Activated T-cell treated with anti-CD3 and anti-CD28 coated beads, Interleukin-2, amount 50 U/mL, for 72 hours (primary cell): ENCODE measurements at regions not wholly inside any gene's neighbourhood (a gene's known extent, or its start where the extent isn't known, plus 50 kb on each side); places are given as distances from the start of the nearest gene placed in this dataset.

Experiments used
- ATAC-seq, 2 donors: fragments of 150-1000 bp; cut with Tn5 transposase; replicated peaks in 1 of 2; 2 replicates each; pipeline ENCODE4 v1.10.0; 2021; ENCODE audit warnings: moderate library complexity in 2 of 2, mild to moderate bottlenecking in 1 of 2
- DNase-seq, 2 donors: peaks; one replicate each; pipeline ENCODE4 v3.0.0; 2021 to 2022; ENCODE audit warnings: mixed read lengths in 1 of 2
- H3K27ac Mint-ChIP-seq: one replicate; pipeline ENCODE4 v1.8.0; 2022; ENCODE audit warnings: mild to moderate bottlenecking, moderate library complexity, mixed read lengths
- H3K27me3 Mint-ChIP-seq: one replicate; pipeline ENCODE4 v1.8.0; 2022; ENCODE audit warnings: low read depth, mixed read lengths
- H3K36me3 Mint-ChIP-seq, 2 donors: one replicate each; pipeline ENCODE4 v1.8.0; 2022; ENCODE audit warnings: mixed read lengths in 2 of 2, mild to moderate bottlenecking in 1 of 2; ENCODE audit not compliant: insufficient read depth in 2 of 2
- H3K4me1 Mint-ChIP-seq: one replicate; pipeline ENCODE4 v1.8.0; 2022; ENCODE audit warnings: low read depth, mixed read lengths
- H3K4me3 Mint-ChIP-seq, 2 donors: one replicate each; pipeline ENCODE4 v1.8.0; 2022; ENCODE audit warnings: mild to moderate bottlenecking in 2 of 2, mixed read lengths in 2 of 2, moderate library complexity in 2 of 2
- H3K9me3 Mint-ChIP-seq, 2 donors: one replicate each; pipeline ENCODE4 v1.8.0; 2022; ENCODE audit warnings: mixed read lengths in 2 of 2

DNA sequence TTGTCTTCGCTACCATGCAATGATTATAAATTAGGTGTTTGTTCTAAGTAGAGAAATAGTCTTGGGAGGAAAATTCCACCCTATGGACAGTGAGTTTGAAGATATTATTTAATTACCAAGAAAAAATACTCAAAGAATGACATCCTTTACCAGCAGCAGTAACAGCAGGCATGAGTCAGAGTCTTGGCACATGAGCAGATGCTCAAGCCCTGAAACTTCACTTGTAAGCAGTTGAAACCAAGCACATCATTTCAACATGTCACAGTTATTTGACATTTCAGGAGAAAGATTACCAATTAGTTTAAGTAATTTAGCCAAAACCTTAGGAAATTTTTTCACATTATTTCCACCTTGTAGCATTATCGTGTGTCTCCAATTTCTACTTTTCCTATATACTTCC lies 99.2 kb downstream of the C12orf50 start:
- H3K27me3 Mint-ChIP-seq = no peaks in the 10 kb centered on the region
- no peaks in the 10 kb centered on the region for H3K4me1 Mint-ChIP-seq
- no peak overlapping the region for H3K4me3 Mint-ChIP-seq
- H3K27ac Mint-ChIP-seq = no peak overlapping the region
- H3K36me3 Mint-ChIP-seq = no peaks in the 10 kb centered on the region
- no peak for ATAC-seq
- H3K9me3 Mint-ChIP-seq = no peaks in the 10 kb centered on the region
- DNase-seq = no peak

DNA sequence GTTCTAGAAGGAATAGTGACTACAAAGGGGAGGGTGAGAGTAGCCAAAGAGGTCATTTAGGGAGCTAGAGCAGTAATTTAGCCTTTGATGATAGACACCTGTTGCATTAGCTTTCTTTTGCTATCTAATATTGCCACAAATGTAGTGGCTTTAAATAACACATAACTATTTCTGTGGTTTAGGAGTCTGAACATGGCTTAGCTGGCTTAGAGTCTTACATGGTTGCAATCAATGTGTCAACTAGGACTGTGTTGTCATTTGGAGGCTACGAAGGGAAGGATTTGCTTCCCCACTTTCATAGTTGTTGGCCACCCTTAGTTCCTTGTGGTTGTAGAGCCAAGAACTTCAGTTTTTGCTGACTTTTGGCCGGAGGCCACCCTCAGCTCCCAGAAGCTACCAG lies 99.9 kb downstream of the C12orf50 start:
- Mint-ChIP-seq H3K4me3 (no peak overlapping the region), H3K27ac (no peak overlapping the region), H3K9me3 (no peaks in the 10 kb centered on the region), H3K36me3 (no peaks in the 10 kb centered on the region), H3K4me1 (no peaks in the 10 kb centered on the region), H3K27me3 (no peaks in the 10 kb centered on the region)
- no peak for DNase-seq
- ATAC-seq = no peak

DNA sequence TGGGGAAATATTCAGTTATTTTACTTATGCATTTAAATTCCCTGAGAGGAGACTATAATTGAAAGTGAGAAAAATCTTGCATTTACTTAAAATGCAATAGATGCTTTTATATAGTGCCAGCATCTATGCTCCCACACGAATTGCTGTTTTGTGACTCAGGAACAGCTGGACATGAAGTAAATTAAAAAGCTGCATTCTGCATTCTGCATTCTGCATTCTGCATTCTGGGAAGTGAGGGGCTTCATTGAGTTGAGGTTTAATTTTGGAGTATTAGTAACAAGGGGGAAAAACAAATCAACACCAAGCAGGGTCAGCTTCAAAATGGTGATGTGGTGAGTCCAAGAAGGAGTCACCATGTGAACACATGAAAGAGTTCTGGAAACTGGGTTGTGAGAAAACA lies 101.2 kb downstream of the C12orf50 start:
- Mint-ChIP-seq H3K27me3 (no peaks in the 10 kb centered on the region), H3K4me1 (no peaks in the 10 kb centered on the region), H3K4me3 (no peak overlapping the region), H3K27ac (no peak overlapping the region), H3K36me3 (no peaks in the 10 kb centered on the region), H3K9me3 (no peaks in the 10 kb centered on the region)
- no peak for DNase-seq
- ATAC-seq = no peak

DNA sequence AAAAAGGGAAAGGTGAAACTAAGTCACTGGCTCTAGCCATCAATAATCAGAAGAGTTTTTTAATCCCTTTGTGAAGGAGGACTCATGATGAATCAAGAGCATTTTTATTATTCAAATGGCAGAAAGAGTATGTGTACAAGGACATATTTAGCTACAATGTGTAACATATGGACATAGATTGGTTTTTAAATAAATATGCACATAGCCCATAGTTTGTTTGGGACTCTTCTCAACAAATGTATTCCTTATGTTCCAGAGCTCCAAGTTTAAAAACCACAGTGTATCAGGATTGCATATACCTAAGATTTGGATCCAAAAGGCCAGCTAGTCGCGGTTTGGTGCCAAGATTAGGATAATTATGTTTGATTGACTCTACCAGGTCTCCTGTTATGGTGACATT lies 104.2 kb downstream of the C12orf50 start:
- H3K4me1 Mint-ChIP-seq = no peaks in the 10 kb centered on the region
- no peaks in the 10 kb centered on the region for H3K36me3 Mint-ChIP-seq
- no peaks in the 10 kb centered on the region for H3K27me3 Mint-ChIP-seq
- no peak for ATAC-seq
- H3K9me3 Mint-ChIP-seq = no peaks in the 10 kb centered on the region
- no peak overlapping the region for H3K27ac Mint-ChIP-seq
- no peak overlapping the region for H3K4me3 Mint-ChIP-seq
- DNase-seq = no peak

DNA sequence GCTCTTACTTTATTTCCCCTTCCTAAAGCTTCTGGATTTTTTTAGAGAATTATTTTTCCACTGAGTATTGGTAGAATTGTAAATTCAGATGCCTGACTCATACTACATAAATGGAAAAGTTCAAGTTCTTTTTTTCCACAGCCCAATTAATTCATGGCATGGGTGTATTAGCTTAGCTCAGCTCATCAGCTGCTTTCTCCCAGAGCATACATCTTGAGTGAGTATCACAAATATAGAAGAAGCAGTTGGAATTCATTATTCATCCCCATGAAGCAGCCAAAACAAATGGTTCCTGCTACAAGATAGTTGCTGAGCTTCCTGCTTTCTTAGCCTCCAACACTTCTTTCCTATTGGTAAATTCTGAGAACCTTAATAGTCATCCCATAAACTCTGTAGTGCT lies 105.1 kb downstream of the C12orf50 start:
- H3K27me3 Mint-ChIP-seq = no peaks in the 10 kb centered on the region

DNA sequence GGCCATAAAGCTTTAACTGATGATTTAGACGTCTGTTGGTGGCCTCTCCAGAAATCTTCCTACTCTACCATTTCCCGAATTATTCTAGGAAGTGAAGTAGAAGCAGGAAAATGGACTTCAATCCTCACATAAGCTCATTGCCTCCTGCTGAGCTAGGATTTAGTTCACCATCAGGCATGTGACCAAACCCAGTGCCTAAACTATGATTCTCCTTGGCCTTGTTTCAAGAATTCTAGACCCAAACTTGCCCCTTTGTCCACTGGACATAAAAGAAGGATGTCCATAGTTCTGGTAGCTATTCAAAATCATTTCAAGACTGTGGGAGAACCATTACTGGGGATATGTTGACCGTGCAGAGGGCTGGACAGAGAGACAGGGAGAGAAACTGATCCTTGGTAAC lies 105.8 kb downstream of the C12orf50 start:
- H3K27me3 Mint-ChIP-seq = no peaks in the 10 kb centered on the region
- no peaks in the 10 kb centered on the region for H3K36me3 Mint-ChIP-seq
- H3K4me1 Mint-ChIP-seq = no peaks in the 10 kb centered on the region
- no peak for DNase-seq
- ATAC-seq = no peak
- no peak overlapping the region for H3K27ac Mint-ChIP-seq
- H3K9me3 Mint-ChIP-seq = no peaks in the 10 kb centered on the region
- no peak overlapping the region for H3K4me3 Mint-ChIP-seq

More for the DNA sequence above, 105.1 kb downstream of the C12orf50 start:
- H3K9me3 Mint-ChIP-seq = no peaks in the 10 kb centered on the region
- no peaks in the 10 kb centered on the region for H3K4me1 Mint-ChIP-seq
- DNase-seq = no peak
- H3K36me3 Mint-ChIP-seq = no peaks in the 10 kb centered on the region
- no peak for ATAC-seq
- no peak overlapping the region for H3K4me3 Mint-ChIP-seq
- no peak overlapping the region for H3K27ac Mint-ChIP-seq

DNA sequence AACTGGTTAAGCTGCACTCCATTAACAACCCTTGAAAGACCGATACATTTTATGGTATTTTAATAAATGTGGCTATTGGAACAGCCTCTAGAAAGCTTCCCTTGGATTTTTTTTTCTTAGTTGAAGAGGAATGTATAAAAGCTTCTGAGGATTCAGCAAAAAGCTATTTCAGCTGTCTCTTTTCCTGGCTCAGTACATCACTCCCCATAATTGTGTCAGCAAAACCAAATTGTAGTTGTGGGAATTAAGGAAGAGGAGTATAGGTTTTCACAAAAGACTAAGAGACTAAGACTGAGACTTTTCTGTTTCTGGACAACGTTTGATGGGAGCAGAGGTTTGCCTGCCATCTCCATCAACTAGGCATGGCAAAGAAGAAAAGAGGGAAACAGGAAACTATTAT lies 106.5 kb downstream of the C12orf50 start:
- DNase-seq = no peak
- ATAC-seq = no peak
- Mint-ChIP-seq H3K4me3 (no peak overlapping the region), H3K9me3 (no peaks in the 10 kb centered on the region), H3K27ac (no peak overlapping the region), H3K27me3 (no peaks in the 10 kb centered on the region), H3K4me1 (no peaks in the 10 kb centered on the region), H3K36me3 (no peaks in the 10 kb centered on the region)

DNA sequence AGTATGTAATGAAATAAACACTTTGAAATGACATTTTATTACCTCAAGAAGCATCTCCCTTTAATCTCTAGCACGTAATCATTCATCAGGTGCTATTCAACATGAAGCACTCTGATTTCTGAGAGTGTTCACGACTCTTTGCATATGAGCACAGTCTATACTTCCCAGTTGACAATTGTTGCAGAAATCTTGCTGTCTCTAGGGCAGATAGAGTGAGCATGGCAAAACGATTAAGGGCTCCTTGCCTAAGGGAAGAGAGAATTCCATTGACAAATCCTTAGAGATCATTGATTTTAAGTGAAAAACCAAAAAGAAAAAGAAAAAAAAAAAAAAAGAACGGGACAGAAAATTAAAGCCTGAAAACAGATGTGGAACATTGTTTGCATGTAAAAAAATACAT lies 107.6 kb downstream of the C12orf50 start:
- no peak for DNase-seq
- ATAC-seq = no peak
- Mint-ChIP-seq H3K27ac (no peak overlapping the region), H3K27me3 (no peaks in the 10 kb centered on the region), H3K9me3 (no peaks in the 10 kb centered on the region), H3K36me3 (no peaks in the 10 kb centered on the region), H3K4me1 (no peaks in the 10 kb centered on the region), H3K4me3 (no peak overlapping the region)

DNA sequence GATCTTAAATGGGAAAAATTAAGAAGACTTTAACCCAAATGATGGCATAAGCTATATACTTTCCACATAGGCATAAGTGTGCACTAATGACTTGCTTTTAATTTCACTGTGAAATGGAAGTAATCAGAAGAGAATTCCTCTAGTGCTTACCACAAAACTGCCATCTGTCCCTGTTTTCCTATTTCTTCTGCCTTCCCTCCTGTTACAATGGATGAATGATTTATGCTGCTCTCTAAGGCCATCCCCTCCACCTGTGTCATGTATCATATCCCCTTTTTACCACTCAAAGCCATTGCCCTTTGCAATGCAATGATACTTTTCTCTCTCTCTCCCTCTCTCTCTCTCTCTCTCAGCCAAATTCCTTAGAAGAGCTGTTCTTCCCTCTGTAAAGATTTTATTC lies 109.1 kb downstream of the C12orf50 start:
- no peaks in the 10 kb centered on the region for H3K36me3 Mint-ChIP-seq
- no peaks in the 10 kb centered on the region for H3K4me1 Mint-ChIP-seq
- ATAC-seq (no peak), DNase-seq (no peak)
- peaks cover 2 to 3% of the 10 kb centered on the region in 2 donors for H3K9me3 Mint-ChIP-seq
- H3K4me3 Mint-ChIP-seq = no peak overlapping the region
- no peaks in the 10 kb centered on the region for H3K27me3 Mint-ChIP-seq
- no peak overlapping the region for H3K27ac Mint-ChIP-seq

DNA sequence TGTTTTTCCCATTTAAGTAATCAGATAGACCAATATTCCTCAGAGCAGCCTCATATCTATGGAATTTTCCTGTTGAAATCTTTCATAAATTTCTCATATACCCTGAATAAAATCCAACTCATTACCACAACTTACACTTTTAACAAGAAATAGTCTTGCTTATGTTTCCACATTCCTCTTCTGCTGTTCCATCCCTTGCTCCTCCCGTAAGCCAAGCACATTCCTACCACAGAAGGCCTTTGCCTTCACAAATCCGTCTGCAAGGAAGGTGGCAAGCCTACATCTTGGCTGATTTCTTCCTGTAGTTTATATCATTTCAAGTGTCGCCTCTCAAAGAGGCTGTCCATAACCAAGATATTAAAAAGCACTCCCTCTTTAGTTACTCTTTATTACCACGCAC lies 127.7 kb downstream of the C12orf50 start:
- no peak overlapping the region for H3K4me3 Mint-ChIP-seq
- DNase-seq = no peak
- no peaks in the 10 kb centered on the region for H3K27me3 Mint-ChIP-seq
- no peaks in the 10 kb centered on the region for H3K36me3 Mint-ChIP-seq
- ATAC-seq = no peak
- no peak overlapping the region for H3K27ac Mint-ChIP-seq
- H3K4me1 Mint-ChIP-seq = no peaks in the 10 kb centered on the region
- H3K9me3 Mint-ChIP-seq = peaks cover 0 to 2% of the 10 kb centered on the region in 2 donors

DNA sequence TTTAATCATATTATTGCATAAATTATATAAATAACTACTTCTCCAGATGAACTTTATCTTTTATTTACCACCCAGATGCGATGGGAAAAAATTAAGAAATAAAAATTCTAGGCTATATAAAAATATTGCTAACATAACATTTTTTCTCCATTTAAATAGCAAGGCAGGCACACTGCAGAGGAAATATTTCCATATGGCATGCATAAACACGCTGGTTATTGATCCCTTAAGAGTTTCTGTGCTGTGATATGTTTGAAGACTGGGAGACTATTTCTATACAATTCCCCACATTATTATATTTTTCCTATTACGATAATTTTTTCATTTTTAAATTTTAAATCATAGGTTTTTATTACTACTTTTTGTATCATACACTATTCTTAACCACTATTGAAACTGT lies 131.5 kb downstream of the C12orf50 start:
- H3K4me3 Mint-ChIP-seq = no peak overlapping the region
- no peak for DNase-seq
- H3K4me1 Mint-ChIP-seq = no peaks in the 10 kb centered on the region
- H3K36me3 Mint-ChIP-seq = no peaks in the 10 kb centered on the region
- ATAC-seq = no peak
- H3K27me3 Mint-ChIP-seq = no peaks in the 10 kb centered on the region
- H3K27ac Mint-ChIP-seq = no peak overlapping the region
- H3K9me3 Mint-ChIP-seq = peaks cover 0 to 2% of the 10 kb centered on the region in 2 donors

DNA sequence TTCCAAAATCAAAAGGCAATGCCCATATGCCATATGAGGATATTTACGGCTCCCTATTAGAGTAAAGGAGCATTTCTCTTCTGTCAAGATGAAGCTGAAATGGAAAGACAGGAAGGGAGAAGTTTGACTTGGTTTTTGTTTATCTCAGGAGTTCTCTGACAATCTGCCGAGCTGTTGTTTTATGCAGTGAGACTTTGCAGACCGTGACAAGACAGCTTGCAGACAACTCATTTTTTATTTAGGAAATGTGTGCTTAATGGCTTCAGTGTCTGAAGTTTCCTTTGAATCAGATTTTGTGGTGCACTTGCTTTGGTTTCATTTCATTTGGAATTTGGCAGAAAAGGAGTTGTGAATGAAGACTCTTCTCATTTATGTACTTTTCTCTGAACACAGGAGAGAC lies 145.4 kb downstream of the C12orf50 start:
- Mint-ChIP-seq H3K27ac (no peak overlapping the region), H3K4me3 (no peak overlapping the region), H3K27me3 (no peaks in the 10 kb centered on the region), H3K4me1 (no peaks in the 10 kb centered on the region), H3K9me3 (no peaks in the 10 kb centered on the region), H3K36me3 (no peaks in the 10 kb centered on the region)
- DNase-seq (no peak), ATAC-seq (no peak)

DNA sequence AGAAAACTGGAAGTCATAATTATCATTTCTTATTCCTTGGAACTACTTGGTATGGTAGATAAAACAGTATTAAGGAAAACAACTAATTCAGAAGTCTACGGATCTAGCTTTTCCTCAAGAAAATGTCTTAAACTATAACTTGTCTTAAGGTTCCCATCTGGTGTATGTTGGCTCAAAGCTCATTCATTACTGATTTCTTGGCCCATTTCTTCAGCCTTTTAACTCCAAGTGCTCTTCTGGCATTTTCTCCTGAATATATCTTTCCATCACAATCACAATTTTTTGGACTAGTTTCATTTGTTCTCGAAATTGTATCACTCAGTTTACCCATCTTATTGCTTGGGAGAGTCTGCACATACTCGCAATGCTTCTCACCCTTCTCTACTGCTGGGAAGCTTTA lies 150.1 kb downstream of the C12orf50 start:
- Mint-ChIP-seq H3K27ac (no peak overlapping the region), H3K9me3 (peaks cover 2 to 4% of the 10 kb centered on the region in 2 donors), H3K4me3 (no peak overlapping the region), H3K36me3 (no peaks in the 10 kb centered on the region), H3K4me1 (no peaks in the 10 kb centered on the region), H3K27me3 (no peaks in the 10 kb centered on the region)
- DNase-seq = no peak
- ATAC-seq = no peak

DNA sequence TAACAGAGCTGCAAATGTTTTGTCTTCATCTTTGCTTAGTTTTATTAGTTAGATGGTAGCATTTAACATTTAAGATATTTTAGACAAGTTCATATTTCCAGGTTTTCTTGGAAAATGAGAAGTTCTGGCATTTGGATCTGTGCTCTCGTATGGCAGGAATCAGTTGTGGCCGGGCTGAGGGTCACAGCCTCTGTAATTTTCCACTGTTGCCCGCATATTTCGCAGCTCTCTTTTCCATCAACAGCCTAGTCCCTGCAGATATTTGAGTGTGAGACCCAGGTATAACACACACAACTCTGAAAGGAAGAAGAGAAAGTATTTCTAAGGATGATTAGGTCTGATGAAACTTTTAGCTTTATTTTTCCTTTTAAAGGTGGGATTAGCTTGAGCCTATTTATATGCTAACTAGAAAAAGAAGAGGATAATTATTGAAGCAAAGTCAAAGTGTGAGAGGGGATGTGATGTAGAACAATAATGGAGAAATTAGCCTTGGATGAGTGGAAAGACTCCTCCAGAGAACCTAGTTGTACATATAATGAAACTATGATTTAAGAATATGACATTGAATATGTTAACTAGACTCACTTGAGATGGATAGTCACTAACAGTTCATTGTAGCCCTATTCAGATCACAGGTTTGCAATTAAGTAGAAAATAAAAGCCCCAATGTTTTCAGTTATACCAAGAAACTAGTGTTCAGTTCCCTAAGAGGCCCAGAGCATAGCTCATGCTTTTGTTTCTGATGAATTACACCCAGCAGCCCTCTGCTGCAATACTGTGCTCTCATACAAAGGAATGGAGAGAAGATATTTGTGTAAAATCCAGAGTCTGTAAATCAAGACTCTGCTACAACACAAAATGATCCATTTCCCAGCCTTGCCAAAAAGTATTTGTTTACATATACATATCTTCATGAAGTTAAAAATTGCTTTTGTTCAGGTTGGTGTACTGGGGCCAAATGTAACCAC lies 158.4 kb downstream of the C12orf50 start:
- Mint-ChIP-seq H3K27ac (no peak overlapping the region), H3K36me3 (no peaks in the 10 kb centered on the region), H3K4me1 (no peaks in the 10 kb centered on the region), H3K4me3 (no peak overlapping the region), H3K9me3 (peaks cover 0 to 2% of the 10 kb centered on the region in 2 donors), H3K27me3 (no peaks in the 10 kb centered on the region)
- DNase-seq = no peak
- no peak for ATAC-seq
